GM10266 (cell line): ENCODE measurements at regions not wholly inside any gene's neighbourhood (a gene's known extent, or its start where the extent isn't known, plus 50 kb on each side); places are given as distances from the start of the nearest gene placed in this dataset.

ENCODE experiments used
- DNase-seq: peaks from one replicate; pipeline ENCODE4 v3.0.0; 2012; ENCODE audit errors: extremely low spot score
- TF ChIP-seq, protein P1 (sequence below): IDR thresholded peaks from 2 replicates; pipeline ENCODE4 v1.5.1; 2012; ENCODE audit warnings: mild to moderate bottlenecking, low read depth; ENCODE audit not compliant: control insufficient read depth, insufficient read depth; ENCODE audit errors: missing control alignments

DNA sequence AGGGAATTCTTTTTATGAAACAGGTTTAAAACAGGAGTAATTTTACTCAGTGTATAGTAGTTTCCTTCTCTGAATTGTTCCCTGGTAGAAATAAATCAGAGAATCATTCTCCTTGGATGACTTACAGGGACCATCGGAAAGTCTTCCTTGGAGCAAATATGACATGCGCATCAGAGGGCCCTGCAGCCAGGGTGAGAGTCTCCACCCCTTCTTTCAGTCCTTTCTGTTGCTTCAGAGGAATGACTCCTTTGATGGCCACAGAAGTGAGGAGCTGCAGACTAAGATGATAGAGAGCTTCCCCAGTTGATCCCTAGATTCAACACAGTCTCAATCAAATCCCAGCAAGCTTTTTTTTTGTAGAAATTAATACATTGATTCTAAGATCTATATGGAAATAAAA, 294.8 kb upstream of the UMPS start:
- TF ChIP-seq, protein P1, sequence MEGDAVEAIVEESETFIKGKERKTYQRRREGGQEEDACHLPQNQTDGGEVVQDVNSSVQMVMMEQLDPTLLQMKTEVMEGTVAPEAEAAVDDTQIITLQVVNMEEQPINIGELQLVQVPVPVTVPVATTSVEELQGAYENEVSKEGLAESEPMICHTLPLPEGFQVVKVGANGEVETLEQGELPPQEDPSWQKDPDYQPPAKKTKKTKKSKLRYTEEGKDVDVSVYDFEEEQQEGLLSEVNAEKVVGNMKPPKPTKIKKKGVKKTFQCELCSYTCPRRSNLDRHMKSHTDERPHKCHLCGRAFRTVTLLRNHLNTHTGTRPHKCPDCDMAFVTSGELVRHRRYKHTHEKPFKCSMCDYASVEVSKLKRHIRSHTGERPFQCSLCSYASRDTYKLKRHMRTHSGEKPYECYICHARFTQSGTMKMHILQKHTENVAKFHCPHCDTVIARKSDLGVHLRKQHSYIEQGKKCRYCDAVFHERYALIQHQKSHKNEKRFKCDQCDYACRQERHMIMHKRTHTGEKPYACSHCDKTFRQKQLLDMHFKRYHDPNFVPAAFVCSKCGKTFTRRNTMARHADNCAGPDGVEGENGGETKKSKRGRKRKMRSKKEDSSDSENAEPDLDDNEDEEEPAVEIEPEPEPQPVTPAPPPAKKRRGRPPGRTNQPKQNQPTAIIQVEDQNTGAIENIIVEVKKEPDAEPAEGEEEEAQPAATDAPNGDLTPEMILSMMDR: no peak
- DNase-seq: no peak

DNA sequence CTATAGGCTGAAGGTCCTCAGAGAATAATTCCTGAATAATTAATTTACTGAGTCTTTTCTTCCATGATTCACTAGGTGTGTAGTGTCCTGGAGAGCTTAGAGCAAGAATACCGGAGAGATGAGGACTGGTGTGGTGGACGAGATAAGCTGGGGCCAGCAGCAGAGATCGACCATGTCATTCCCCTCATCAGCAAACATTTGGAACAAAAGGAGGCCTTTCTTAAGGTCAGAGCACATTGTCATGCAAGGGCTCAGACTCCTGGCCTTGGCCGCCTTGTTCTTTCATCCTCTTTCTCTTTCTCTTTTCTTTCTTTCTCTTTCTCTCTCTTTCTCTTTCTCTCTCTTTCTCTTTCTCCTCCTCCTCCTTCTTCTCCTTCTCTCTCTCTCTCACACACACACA, 291.4 kb upstream of the UMPS start:
- DNase-seq: no peak
- TF ChIP-seq, protein P1: no peak

DNA sequence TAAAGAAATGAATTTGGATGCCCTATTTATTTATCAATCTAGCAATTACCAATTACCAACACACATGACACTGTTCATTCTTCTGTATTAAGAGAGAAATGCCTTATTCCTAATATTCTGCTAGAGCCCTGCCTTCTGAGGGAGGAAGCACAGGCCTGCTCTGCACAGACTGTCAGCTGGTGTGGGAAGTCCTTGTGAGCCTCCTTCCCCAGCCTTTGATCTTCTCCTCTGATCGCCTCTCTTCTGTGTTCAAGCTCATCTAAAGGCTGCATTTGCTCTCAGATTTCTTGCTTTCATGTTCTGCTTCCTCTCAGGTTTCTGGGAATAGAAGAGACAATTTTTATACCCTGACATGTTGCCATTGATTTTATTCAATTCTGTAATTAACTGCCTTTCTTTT, 290.6 kb upstream of the UMPS start:
- TF ChIP-seq, protein P1: no peak
- DNase-seq: no peak

DNA sequence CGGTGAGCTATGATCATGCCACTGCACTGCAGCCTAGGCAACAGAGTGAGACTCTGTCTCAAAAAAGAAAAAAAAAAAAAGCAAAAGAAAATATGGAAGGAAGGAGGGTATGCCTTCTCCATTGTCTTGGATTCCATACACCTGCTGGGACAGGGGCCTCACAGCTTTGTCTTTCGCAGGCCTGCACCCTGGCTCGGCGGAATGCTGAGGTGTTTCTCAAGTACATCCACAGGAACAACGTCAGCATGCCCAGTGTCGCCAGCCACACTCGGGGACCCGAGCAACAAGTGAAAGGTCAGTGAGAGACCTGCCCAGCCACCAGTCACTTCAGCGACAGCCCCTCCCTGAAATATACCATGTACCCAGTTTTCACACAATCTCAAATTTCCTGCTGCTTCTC, 288.5 kb upstream of the UMPS start:
- TF ChIP-seq, protein P1: no peak
- DNase-seq: no peak

DNA sequence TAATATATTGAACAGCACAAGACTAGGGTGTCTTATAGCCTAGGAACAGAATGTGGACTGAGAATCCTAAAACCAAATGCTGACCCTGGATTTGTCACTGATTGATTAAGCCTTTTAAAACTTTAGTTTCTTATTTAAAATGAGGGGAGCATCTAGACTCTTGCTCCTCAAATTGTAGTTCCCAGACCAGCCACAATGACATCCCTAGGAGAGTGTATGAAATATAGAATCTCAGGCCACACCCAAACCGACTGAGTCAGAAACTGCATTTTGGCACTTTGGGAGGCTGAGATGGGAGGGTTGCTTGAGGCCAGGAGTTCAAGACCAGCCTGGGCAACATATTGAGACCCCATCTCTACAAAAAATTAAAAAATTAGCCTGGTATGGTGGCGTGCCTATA, 287.8 kb upstream of the UMPS start:
- TF ChIP-seq, protein P1: no peak
- no peak for DNase-seq

DNA sequence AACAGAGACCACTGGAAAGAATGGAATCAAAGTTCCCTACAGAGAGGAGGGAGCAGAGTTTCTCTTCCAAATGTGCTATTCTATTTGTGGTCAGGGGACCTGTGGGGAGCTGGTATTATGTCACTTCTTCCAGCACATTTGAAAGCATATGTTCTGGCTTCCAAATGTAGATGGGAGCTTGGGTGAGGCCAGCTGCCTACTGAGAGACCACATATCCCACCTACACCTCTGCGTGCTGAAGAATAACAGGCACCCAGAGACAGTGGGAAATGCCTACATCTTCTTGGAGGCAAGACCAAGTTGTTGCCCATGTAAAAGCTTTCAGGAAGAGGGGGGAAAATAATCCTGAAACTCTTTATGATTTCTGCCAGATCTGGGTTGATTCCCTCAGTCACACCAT, 286.8 kb upstream of the UMPS start:
- TF ChIP-seq, protein P1: no peak

DNA sequence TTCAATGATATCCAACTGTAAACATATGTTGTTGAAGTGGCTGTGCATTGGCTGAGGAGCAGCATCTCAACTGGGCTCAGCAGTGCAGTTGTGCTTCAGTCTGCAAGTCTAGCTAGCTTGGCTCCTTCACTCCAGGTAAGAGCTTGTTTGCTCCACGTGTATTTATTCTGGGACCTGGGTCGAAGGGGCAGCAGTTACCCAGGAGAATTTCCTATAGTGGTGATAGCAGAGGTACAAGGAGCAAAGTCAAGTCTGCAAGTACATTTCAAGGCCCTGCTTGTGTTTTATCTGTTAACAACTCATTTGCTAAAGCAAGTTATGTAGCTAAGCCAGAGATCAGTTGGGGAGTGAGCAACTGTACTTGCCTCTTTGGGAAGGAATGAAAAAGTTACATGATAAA, 286.2 kb upstream of the UMPS start:
- TF ChIP-seq, protein P1: no peak
- no peak for DNase-seq

More for the DNA sequence above, 286.8 kb upstream of the UMPS start:
- no peak for DNase-seq
